ENCODE measurements at regions not wholly inside any gene's neighbourhood (a gene's known extent, or its start where the extent isn't known, plus 50 kb on each side); places are given as distances from the start of the nearest gene placed in this dataset.

DNA sequence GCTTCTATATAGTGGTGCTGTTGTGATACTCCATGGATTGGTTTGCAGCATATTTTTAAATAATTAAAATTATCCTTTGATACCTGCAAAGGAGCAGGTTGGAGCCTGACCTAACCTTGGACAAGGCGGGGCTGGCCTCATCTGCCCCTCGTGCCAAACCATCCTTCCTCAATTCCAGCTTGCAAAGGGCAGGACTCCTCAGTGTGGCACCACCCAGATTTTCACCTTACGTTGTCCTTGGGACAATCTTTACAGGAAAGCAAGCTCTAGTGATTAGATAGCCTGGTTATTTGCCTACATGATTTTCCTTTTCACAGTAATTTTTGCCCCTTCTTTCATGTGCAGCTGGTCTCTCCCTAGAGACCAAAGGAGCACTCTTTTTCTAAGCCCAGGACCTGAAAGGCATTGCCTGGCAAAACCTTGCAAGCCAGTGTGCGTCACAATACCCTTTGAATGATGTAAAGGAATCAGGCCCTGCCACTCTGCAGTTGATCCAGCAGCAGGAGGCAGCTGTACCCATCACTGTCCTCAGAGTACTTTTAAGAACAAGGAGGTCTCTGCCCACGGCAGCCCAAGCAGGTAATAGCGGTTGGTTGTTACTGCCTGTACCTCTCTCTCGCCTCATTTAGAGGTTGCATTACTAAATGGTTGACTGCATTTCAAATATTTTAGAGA, 99.4 kb downstream of the ADSS2 start:
- DNase-seq = no peak

DNA sequence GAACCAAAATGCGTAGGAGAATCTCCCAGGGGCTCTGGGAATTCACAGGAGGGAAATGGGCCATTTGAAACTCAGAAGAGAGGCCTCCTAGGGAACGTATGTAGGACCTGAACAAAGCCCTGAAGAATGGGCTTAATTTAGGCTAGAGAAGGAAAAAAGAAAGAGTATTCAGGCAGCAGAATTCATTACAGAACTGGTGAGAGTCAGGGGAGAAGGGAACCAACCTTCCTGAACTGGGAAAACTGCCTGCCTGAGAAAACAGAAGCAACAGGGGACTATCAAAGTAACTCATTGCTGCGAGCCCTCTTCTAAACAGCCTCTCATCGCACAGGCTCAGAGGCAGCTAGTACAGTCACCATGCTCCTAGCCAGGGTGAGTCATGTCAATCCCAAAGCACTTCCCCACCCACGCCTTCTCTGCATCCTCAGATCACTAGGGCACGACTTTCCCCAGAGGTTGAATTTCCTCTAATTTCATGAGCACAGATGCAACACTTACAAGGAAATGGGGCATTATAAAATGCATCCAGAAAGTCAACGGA, 98.1 kb downstream of the ADSS2 start:
- DNase-seq = no peak

DNA sequence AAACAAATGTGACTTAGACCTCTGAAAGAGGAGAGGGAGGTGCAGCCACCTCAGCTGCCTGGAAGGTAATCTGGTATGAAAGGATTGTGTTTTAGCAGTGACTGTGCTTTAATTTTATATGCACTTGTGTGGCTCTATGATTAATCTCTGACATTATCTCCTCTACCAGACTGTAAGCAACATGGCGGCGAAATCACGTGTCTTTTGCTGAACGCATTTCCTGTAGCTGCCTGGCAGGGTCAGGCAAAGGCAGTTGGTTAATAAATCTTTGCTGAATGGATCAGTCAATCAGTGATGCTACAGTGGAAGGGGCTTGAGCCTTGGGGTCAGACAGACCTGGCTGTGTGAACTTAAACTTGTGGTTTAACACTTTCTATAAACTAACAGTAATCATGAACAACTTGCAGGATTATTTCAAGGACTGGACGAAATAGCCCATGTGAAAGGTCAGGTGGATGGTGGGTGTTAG, 96.9 kb downstream of the ADSS2 start:
- DNase-seq = no peak

DNA sequence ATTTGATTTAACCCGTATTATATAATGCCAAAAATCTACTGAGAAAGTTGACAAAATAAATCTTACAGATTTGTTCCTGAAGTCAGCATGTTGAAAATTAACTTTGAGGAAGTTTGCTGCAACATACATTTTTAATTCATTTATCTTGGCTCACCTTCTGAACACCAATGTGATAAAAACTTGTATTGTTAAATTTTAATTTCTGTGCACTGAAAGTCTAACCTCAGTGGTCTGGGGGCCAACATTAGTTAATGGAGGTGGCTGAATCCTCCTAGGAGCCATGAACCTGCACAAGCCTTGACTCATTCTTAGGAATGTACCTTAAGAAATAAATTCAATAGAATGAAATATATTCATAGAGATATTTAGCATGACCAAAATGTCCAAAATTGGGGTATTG, 95.3 kb downstream of the ADSS2 start:
- DNase-seq = no peak
